HG03457 (cell line): ENCODE measurements at regions not wholly inside any gene's neighbourhood (a gene's known extent, or its start where the extent isn't known, plus 50 kb on each side); places are given as distances from the start of the nearest gene placed in this dataset.
"Not testable (repeated sequence)": the region's sequence is repeated elsewhere in the genome, so short reads cannot be mapped to it uniquely, and the experiment has no call there.

Experiments used
- ATAC-seq: cut with Tn5 transposase; IDR thresholded peaks from one replicate; pipeline ENCODE4 v1.9.1; 2021; ENCODE audit warnings: moderate number of reproducible peaks; ENCODE audit not compliant: unreplicated experiment

DNA sequence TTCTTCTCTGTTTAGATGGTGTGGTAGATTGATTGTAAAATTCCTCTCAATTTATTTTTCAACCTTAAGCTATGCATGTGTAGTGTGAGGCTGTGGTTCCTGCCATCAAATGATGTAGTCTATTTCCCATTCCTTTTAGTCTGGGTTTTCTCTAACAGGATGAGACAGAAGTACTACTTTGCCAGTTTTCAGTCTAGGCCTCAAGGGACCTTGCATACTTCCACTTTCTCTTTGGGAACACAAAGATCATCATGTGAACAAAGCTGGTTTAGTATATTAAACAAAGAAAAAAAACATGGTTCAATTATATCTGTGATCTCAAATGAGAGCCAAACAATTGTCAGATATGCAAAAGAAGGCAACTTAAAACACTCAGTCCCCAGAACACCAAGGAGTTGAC lies 1284.0 kb downstream of the RAPGEF2 start:
- no peak for ATAC-seq

DNA sequence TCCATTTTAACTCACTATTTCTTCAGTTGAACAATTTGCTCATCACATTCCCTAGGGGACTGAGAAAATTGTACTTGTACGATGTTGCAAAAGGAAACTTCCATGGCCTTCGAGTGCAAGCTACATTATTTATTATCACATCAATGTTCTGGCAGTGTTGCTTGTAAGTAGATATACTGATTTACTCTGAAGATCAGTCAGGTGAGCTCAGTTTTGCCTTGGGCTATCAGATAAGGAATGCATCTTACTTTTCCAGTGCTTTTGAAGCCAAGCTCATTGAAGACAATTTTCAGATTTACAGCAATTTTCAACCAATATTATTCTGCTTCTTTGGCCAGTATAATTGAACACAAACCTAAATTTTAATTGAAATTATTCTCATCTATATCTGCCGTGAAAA lies 1296.9 kb downstream of the RAPGEF2 start:
- no peak for ATAC-seq

GRCh38 chr4:160403081-160403480 lies 1300.2 kb downstream of the RAPGEF2 start:
- no peak for ATAC-seq

GRCh38 chr4:160406263-160406825 lies 1303.5 kb downstream of the RAPGEF2 start:
- ATAC-seq = no peak

- no peak for ATAC-seq
Measured at GRCh38 chr4:160414496-160414895, 1311.6 kb downstream of the RAPGEF2 start.

DNA sequence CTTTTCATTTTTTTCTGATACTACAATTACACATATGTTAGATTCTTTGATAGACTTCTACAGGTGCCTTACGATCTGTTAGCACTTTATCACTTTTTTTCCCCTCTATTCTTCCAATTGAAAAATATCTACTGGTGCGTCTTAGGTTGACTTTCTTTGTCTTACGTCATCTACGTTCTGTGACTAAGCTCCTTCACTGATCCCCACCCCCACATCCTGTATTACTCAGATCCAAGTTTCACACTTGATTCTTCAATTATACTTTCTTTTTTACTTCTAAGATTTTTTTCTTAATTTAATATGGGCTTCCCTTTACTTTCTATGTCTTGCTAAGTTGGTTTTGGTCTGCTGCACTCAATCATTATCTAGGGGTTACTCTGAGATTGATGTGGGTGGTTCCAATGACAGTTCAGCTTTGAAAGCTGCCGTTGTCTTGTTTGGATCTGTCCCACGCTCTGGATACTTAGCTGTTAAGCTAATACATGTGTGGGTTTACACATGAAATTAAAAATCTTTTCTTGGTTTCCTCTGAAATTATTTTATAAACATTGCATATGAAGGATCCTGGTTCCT lies 1321.1 kb downstream of the RAPGEF2 start:
- ATAC-seq = no peak

DNA sequence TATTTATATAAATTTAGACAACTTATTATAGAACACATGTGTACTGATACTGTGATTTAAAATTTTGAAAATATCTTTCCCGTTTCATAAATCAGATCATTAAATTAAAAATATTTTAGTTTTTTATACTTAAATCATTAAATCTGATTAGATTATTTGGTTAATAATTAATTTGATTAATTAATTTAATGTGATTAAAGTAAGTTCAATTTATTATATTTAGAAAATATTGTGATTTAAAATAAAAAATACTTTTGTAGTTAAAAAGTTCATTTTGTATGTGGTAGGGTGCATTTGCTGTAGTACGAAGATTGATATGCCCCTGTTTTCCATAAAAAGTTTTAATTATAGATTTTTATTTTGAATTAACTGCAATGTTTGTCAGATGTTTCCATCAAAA lies 1323.4 kb downstream of the RAPGEF2 start:
- no peak for ATAC-seq

DNA sequence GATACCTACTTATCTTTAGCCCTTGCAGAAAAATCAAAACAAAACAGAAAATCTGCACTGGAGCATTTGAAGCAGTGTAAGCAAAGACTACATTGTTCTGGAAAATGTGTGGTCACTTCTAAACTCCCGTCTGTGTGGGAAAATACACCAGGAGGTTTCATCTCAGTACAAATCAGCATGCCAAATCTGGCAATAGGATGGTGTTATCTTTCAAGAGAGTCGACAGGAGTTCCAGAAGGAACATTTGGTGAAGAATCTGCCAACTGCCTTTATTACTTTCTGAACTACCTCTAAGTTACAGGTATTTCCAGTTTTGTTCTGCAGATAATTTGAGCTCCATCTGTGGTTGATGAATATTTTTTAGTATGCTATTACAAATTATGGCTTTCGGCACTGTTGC lies 1348.0 kb downstream of the RAPGEF2 start:
- ATAC-seq = no peak

- not testable (repeated sequence) for ATAC-seq
Measured at GRCh38 chr4:160481696-160482690, 1379.1 kb downstream of the RAPGEF2 start.

DNA sequence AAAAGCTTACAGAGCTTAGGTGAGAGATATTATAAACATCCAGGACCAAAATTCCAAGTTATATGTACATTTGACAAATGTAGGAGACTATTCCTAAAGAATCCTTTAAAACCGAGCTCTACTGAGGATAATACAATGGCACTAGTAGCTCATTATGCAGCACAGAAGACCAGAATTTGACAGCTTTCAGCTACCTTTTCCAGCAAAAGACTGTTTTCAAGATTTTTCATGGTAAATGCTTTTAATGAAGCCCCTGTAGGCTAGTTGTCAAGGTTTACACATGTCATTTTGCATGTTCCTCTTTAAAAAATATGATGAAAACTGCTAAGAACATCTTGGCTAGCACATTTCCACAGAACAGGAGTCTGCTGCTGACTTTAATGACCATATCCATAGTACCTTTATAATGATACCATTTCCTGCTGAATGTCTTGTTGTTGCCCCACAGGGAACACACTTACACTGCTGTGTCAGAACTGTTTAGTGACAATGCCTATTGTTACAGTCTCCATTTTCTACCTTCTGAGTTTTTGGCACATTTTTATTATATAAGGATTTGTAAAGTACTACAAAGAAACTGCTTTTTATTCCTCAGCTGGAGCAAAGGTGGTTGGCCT lies 1382.3 kb downstream of the RAPGEF2 start:
- no peak for ATAC-seq

GRCh38 chr4:160492181-160492580 lies 1389.3 kb downstream of the RAPGEF2 start:
- ATAC-seq = no peak

DNA sequence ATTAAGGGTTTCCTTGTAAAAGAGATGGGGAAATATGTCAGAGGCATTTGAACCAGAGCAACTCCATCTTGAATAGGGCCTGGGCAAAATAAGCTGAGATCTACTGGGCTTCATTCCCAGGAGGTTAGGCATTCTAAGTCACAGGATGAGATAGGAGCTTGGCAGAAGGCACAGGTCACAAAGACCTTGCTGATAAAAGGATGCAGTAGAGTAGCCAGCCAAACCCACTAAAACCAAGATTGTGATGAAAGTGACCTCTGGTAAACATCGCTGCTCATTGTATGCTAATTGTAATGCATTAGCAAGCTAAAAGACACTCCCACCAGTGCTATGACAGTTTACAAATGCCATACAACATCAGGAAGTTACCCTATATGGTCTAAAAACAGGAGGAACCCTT lies 1390.3 kb downstream of the RAPGEF2 start:
- ATAC-seq = no peak

- no peak for ATAC-seq
Measured at GRCh38 chr4:160495356-160495755, 1392.5 kb downstream of the RAPGEF2 start.

DNA sequence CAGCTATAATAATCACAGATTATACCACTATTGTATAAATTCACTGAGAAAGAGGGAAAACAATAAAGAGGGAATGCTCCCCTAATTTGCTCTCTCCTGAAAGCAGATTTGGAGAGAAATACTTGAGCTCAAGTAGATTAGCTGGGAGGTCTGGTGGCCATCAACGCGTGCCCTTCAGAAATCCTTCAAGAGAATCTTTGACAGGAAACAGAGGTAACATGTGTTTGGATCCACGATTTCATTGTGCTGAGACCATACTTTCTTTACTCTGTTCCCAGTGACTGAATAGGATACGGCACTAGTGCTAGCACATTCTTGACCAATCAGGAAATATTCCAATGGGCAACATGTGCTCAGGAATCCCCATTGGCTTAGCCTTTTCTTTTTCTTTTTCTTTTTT lies 1395.3 kb downstream of the RAPGEF2 start:
- ATAC-seq = no peak

GRCh38 chr4:160505724-160506123 lies 1402.8 kb downstream of the RAPGEF2 start:
- no peak for ATAC-seq

DNA sequence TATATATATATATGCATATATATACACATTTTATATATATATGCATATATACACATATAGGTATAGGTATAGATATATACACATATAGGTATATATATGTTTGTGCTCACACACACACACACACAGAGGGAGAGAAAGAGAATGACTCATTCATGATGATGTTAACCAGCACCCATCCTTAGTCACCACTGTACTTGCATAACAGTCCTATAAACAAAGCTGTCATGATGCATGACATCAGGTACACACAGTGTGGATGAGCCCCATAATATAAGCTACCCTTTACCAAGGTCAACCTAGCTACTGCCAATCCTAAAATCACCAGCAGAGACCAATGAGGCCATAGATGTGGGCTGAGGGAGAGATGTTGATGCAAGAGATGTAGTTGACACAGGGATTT lies 1408.0 kb downstream of the RAPGEF2 start:
- no peak for ATAC-seq

DNA sequence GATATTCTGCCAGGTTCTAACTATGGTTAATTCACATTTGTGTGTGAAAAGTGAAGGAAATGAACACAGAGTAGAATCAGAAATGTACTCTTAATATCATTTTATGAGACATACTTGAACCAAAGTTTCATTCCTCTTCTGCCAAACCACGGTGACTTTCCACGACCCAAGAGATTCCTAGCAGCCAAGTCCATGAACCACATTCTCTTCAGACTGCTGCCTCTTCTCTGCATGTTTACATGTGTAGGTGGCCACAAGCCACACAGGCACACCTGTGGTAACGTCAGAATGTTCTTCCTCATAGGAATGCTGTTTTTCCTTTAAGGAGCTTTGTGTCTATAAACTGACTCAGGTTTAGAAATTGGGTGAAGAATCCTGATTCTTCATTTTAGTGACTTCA lies 1411.2 kb downstream of the RAPGEF2 start:
- no peak for ATAC-seq

DNA sequence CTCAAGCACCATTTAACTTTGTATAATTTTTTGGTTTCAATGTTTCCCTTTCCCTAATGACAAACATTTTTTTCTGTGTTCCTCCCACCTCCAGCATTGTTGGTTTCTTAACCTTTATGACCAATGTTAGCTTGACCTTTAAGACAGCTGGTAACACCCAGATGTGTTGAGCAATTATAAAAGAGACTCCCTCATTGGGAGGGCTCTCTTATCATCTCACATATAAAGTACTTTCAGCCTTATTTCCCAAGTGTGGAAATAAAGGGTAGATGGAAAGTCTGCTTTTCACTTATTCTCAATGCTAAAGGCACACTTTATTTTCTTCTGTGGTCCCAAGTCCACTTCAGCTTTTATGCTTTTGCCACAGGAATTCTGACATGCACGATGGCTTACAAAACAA lies 1420.4 kb downstream of the RAPGEF2 start:
- ATAC-seq = no peak

DNA sequence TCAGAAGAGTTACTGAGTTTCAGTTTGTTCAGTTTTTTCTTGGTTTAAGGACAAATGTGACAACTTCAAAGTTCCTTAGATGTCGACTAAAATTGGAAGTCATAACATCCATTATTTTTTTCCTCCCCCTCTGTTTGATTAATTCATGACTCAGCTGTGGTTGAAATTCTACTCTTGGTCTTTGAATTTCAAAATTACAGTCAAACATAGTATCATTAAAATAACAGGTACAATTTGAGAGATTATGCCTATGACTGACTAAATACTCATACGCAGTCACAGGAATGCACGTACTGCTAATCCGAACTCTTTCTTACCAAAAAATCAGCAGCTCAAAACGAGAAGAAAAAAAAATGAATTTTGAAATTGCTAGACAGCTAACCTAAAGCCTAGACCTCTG lies 1434.8 kb downstream of the RAPGEF2 start:
- ATAC-seq = no peak

DNA sequence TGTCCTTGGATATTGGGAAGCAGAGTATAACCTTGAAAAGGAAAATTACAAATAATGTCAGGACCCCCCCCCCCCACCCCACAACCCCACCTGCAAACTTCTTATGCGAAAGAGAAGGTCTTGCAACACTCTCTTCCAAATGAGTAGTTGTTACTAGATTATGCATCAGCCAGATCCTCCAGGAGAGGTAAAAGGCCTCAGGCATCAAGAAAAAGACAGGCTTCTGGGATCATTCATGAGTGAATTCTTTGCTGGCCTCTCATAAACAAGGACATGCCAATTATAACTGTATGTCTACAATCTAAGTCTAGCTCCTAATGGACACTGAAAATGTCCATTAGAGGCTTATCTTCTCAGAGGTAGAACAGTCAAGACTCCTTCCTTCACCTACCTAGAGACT lies 1443.3 kb downstream of the RAPGEF2 start:
- no peak for ATAC-seq

DNA sequence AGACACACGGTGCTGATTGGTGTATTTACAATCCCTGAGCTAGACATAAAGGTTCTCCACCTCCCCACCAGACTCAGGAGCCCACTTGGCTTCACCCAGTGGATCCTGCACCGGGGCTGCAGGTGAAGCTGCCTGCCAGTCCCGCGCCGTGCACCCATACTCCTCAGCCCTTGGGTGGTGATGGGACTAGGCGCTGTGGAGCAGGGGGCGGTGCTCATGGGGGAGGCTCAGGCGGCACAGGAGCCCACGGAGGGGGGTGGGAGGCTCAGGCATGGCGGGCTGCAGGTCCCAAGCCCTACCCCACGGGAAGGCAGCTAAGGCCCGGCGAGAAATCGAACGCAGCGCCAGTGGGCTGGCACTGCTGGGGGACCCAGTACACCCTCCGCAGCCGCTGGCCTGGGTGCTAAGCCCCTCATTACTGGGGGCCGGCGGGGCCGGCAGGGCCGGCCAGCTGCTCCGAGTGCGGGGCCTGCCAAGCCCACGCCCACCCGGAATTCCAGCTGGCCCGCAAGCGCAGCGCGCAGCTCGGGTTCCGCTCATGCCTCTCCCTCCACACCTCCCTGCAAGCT lies 1447.2 kb downstream of the RAPGEF2 start:
- not testable (repeated sequence) for ATAC-seq
